ENCODE measurements at regions not wholly inside any gene's neighbourhood (a gene's known extent, or its start where the extent isn't known, plus 50 kb on each side); places are given as distances from the start of the nearest gene placed in this dataset.

- H3K36me3 ChIP-seq (ENCODE audit: insufficient read depth, low read length), result no peaks in the 10 kb centered on the region
These were observed 95.9 kb upstream of the LEP start for GRCh38 chr7:128145191-128145590.

GRCh38 chr7:128146052-128146451, 95.0 kb upstream of the LEP start:
- Histone ChIP-seq H2AFZ (ENCODE audit: low read length, unreplicated experiment) (no peak overlapping the region), H3K4me1 (ENCODE audit: control insufficient read depth, insufficient read depth, low read length, unreplicated experiment) (no peaks in the 10 kb centered on the region), H3K27ac (ENCODE audit: low read depth, low read length) (no peak overlapping the region), H3K79me2 (ENCODE audit: control insufficient read depth, insufficient read depth, low read length, unreplicated experiment) (no peaks in the 10 kb centered on the region), H3K4me3 (ENCODE audit: low read depth, low read length) (no peak overlapping the region), H3K27me3 (ENCODE audit: insufficient read depth, low read length) (peaks cover 64% of the 10 kb centered on the region), H3K36me3 (ENCODE audit: insufficient read depth, low read length) (no peaks in the 10 kb centered on the region)

More at GRCh38 chr7:128145191-128145590, 95.9 kb upstream of the LEP start:
- Histone ChIP-seq H3K27me3 (ENCODE audit: insufficient read depth, low read length) (peaks cover 62% of the 10 kb centered on the region), H3K4me3 (ENCODE audit: low read depth, low read length) (no peak overlapping the region), H3K4me1 (ENCODE audit: control insufficient read depth, insufficient read depth, low read length, unreplicated experiment) (no peaks in the 10 kb centered on the region), H3K79me2 (ENCODE audit: control insufficient read depth, insufficient read depth, low read length, unreplicated experiment) (no peaks in the 10 kb centered on the region), H3K27ac (ENCODE audit: low read depth, low read length) (no peak overlapping the region), H2AFZ (ENCODE audit: low read length, unreplicated experiment) (no peak overlapping the region)

GRCh38 chr7:128148676-128149075, 92.4 kb upstream of the LEP start:
- Histone ChIP-seq H3K27ac (ENCODE audit: low read depth, low read length) (no peak overlapping the region), H3K4me1 (ENCODE audit: control insufficient read depth, insufficient read depth, low read length, unreplicated experiment) (no peaks in the 10 kb centered on the region), H3K27me3 (ENCODE audit: insufficient read depth, low read length) (peaks cover 65% of the 10 kb centered on the region), H3K36me3 (ENCODE audit: insufficient read depth, low read length) (no peaks in the 10 kb centered on the region), H3K4me3 (ENCODE audit: low read depth, low read length) (no peak overlapping the region), H3K79me2 (ENCODE audit: control insufficient read depth, insufficient read depth, low read length, unreplicated experiment) (no peaks in the 10 kb centered on the region), H2AFZ (ENCODE audit: low read length, unreplicated experiment) (no peak overlapping the region)

GRCh38 chr7:128150223-128150865, 90.7 kb upstream of the LEP start:
- Histone ChIP-seq H3K4me3 (ENCODE audit: low read depth, low read length) (no peak overlapping the region), H3K79me2 (ENCODE audit: control insufficient read depth, insufficient read depth, low read length, unreplicated experiment) (no peaks in the 10 kb centered on the region), H3K36me3 (ENCODE audit: insufficient read depth, low read length) (no peaks in the 10 kb centered on the region), H3K4me1 (ENCODE audit: control insufficient read depth, insufficient read depth, low read length, unreplicated experiment) (no peaks in the 10 kb centered on the region), H3K27me3 (ENCODE audit: insufficient read depth, low read length) (peaks cover 65% of the 10 kb centered on the region), H2AFZ (ENCODE audit: low read length, unreplicated experiment) (no peak overlapping the region), H3K27ac (ENCODE audit: low read depth, low read length) (no peak overlapping the region)

- no peaks in the 10 kb centered on the region for H3K79me2 ChIP-seq (ENCODE audit: control insufficient read depth, insufficient read depth, low read length, unreplicated experiment)
- no peaks in the 10 kb centered on the region for H3K36me3 ChIP-seq (ENCODE audit: insufficient read depth, low read length)
- H3K4me1 ChIP-seq (ENCODE audit: control insufficient read depth, insufficient read depth, low read length, unreplicated experiment), result no peaks in the 10 kb centered on the region
- H2AFZ ChIP-seq (ENCODE audit: low read length, unreplicated experiment), result no peak overlapping the region
- no peak overlapping the region for H3K4me3 ChIP-seq (ENCODE audit: low read depth, low read length)
- peaks cover 65% of the 10 kb centered on the region for H3K27me3 ChIP-seq (ENCODE audit: insufficient read depth, low read length)
- H3K27ac ChIP-seq (ENCODE audit: low read depth, low read length), result no peak overlapping the region
These were observed 89.4 kb upstream of the LEP start for GRCh38 chr7:128151635-128152034.

GRCh38 chr7:128152721-128153120, 88.4 kb upstream of the LEP start:
- Histone ChIP-seq H3K4me1 (ENCODE audit: control insufficient read depth, insufficient read depth, low read length, unreplicated experiment) (no peaks in the 10 kb centered on the region), H3K79me2 (ENCODE audit: control insufficient read depth, insufficient read depth, low read length, unreplicated experiment) (no peaks in the 10 kb centered on the region), H3K36me3 (ENCODE audit: insufficient read depth, low read length) (no peaks in the 10 kb centered on the region), H2AFZ (ENCODE audit: low read length, unreplicated experiment) (no peak overlapping the region), H3K27ac (ENCODE audit: low read depth, low read length) (no peak overlapping the region), H3K4me3 (ENCODE audit: low read depth, low read length) (no peak overlapping the region), H3K27me3 (ENCODE audit: insufficient read depth, low read length) (peaks cover 68% of the 10 kb centered on the region)

GRCh38 chr7:128153436-128153835, 87.6 kb upstream of the LEP start:
- no peak overlapping the region for H2AFZ ChIP-seq (ENCODE audit: low read length, unreplicated experiment)
- H3K4me1 ChIP-seq (ENCODE audit: control insufficient read depth, insufficient read depth, low read length, unreplicated experiment), result no peaks in the 10 kb centered on the region
- H3K27me3 ChIP-seq (ENCODE audit: insufficient read depth, low read length), result peaks cover 68% of the 10 kb centered on the region

GRCh38 chr7:128154504-128154903, 86.6 kb upstream of the LEP start:
- no peak overlapping the region for H3K27ac ChIP-seq (ENCODE audit: low read depth, low read length)
- no peaks in the 10 kb centered on the region for H3K36me3 ChIP-seq (ENCODE audit: insufficient read depth, low read length)
- no peak overlapping the region for H2AFZ ChIP-seq (ENCODE audit: low read length, unreplicated experiment)
- no peak overlapping the region for H3K4me3 ChIP-seq (ENCODE audit: low read depth, low read length)
- H3K79me2 ChIP-seq (ENCODE audit: control insufficient read depth, insufficient read depth, low read length, unreplicated experiment), result no peaks in the 10 kb centered on the region
- no peaks in the 10 kb centered on the region for H3K4me1 ChIP-seq (ENCODE audit: control insufficient read depth, insufficient read depth, low read length, unreplicated experiment)
- H3K27me3 ChIP-seq (ENCODE audit: insufficient read depth, low read length), result peaks cover 71% of the 10 kb centered on the region

More at GRCh38 chr7:128153436-128153835, 87.6 kb upstream of the LEP start:
- Histone ChIP-seq H3K36me3 (ENCODE audit: insufficient read depth, low read length) (no peaks in the 10 kb centered on the region), H3K4me3 (ENCODE audit: low read depth, low read length) (no peak overlapping the region), H3K79me2 (ENCODE audit: control insufficient read depth, insufficient read depth, low read length, unreplicated experiment) (no peaks in the 10 kb centered on the region), H3K27ac (ENCODE audit: low read depth, low read length) (no peak overlapping the region)

GRCh38 chr7:128155100-128155740, 85.9 kb upstream of the LEP start:
- no peaks in the 10 kb centered on the region for H3K36me3 ChIP-seq (ENCODE audit: insufficient read depth, low read length)
- no peak overlapping the region for H3K4me3 ChIP-seq (ENCODE audit: low read depth, low read length)
- no peaks in the 10 kb centered on the region for H3K79me2 ChIP-seq (ENCODE audit: control insufficient read depth, insufficient read depth, low read length, unreplicated experiment)
- no peaks in the 10 kb centered on the region for H3K4me1 ChIP-seq (ENCODE audit: control insufficient read depth, insufficient read depth, low read length, unreplicated experiment)
- no peak overlapping the region for H2AFZ ChIP-seq (ENCODE audit: low read length, unreplicated experiment)
- no peak overlapping the region for H3K27ac ChIP-seq (ENCODE audit: low read depth, low read length)
- H3K27me3 ChIP-seq (ENCODE audit: insufficient read depth, low read length), result peaks cover 73% of the 10 kb centered on the region

- Histone ChIP-seq H3K27ac (ENCODE audit: low read depth, low read length) (no peak overlapping the region), H3K4me1 (ENCODE audit: control insufficient read depth, insufficient read depth, low read length, unreplicated experiment) (no peaks in the 10 kb centered on the region), H3K79me2 (ENCODE audit: control insufficient read depth, insufficient read depth, low read length, unreplicated experiment) (no peaks in the 10 kb centered on the region), H3K4me3 (ENCODE audit: low read depth, low read length) (no peak overlapping the region), H3K36me3 (ENCODE audit: insufficient read depth, low read length) (no peaks in the 10 kb centered on the region), H3K27me3 (ENCODE audit: insufficient read depth, low read length) (peaks cover 57% of the 10 kb centered on the region), H2AFZ (ENCODE audit: low read length, unreplicated experiment) (no peak overlapping the region)
These were observed 83.2 kb upstream of the LEP start for GRCh38 chr7:128157906-128158305.

GRCh38 chr7:128158370-128158769, 82.7 kb upstream of the LEP start:
- H3K27ac ChIP-seq (ENCODE audit: low read depth, low read length), result no peak overlapping the region
- H3K27me3 ChIP-seq (ENCODE audit: insufficient read depth, low read length), result peaks cover 57% of the 10 kb centered on the region
- no peaks in the 10 kb centered on the region for H3K4me1 ChIP-seq (ENCODE audit: control insufficient read depth, insufficient read depth, low read length, unreplicated experiment)
- no peaks in the 10 kb centered on the region for H3K36me3 ChIP-seq (ENCODE audit: insufficient read depth, low read length)
- H2AFZ ChIP-seq (ENCODE audit: low read length, unreplicated experiment), result no peak overlapping the region
- H3K79me2 ChIP-seq (ENCODE audit: control insufficient read depth, insufficient read depth, low read length, unreplicated experiment), result no peaks in the 10 kb centered on the region
- no peak overlapping the region for H3K4me3 ChIP-seq (ENCODE audit: low read depth, low read length)
